ENCODE measurements at regions not wholly inside any gene's neighbourhood (a gene's known extent, or its start where the extent isn't known, plus 50 kb on each side); places are given as distances from the start of the nearest gene placed in this dataset.

DNA sequence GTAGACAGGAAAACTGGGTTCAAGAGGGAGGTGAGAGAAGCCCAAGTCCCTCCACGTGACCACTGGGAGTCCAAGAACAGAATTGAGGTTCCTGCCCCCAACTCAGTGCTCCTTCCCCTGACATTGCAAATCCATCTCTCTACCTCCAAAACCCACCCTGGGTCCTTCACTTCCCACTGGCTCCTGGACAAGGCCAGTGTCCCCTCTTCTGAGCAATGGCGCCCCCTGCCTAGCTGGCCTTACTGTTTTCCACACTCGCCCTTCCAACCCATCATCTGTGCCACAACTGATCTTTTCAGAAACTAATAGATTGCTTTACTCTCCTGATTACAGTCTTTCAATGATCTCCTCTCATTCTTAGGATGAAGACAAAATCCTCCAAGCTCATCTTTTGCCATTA is 200.3 kb downstream of the ANKRD60 start:
- no peaks in the 10 kb centered on the region for H3K9me3 ChIP-seq
- peak; percentile 55 for DNase-seq
- H3K27ac ChIP-seq = no peak overlapping the region
- no peak for TF ChIP-seq CTCF (IDR thresholded peaks at IDR 0.05)
- no peaks in the 10 kb centered on the region for H3K27me3 ChIP-seq
- H3K36me3 ChIP-seq = no peaks in the 10 kb centered on the region
- no peak overlapping the region for H3K4me3 ChIP-seq
- H3K9ac ChIP-seq (ENCODE audit: low read depth in 2 of 2, low read length in 2 of 2) = no peak overlapping the region
- H3K4me1 ChIP-seq = no peaks in the 10 kb centered on the region
- intact Hi-C loops (cut with DNase I) = no loop called here

- no peak overlapping the region for H3K4me3 ChIP-seq
- no peaks in the 10 kb centered on the region for H3K9me3 ChIP-seq
- H3K4me1 ChIP-seq = no peaks in the 10 kb centered on the region
- no peak for DNase-seq
- H3K27me3 ChIP-seq = no peaks in the 10 kb centered on the region
- no peaks in the 10 kb centered on the region for H3K36me3 ChIP-seq
- H3K9ac ChIP-seq (ENCODE audit: low read depth in 2 of 2, low read length in 2 of 2) = no peak overlapping the region
- TF ChIP-seq CTCF (IDR thresholded peaks at IDR 0.05) = no peak
- intact Hi-C loops (cut with DNase I) = no loop called here
- H3K27ac ChIP-seq = no peak overlapping the region
Observed at GRCh38 chr20:58026361-58026760, 202.1 kb downstream of the ANKRD60 start.

DNA sequence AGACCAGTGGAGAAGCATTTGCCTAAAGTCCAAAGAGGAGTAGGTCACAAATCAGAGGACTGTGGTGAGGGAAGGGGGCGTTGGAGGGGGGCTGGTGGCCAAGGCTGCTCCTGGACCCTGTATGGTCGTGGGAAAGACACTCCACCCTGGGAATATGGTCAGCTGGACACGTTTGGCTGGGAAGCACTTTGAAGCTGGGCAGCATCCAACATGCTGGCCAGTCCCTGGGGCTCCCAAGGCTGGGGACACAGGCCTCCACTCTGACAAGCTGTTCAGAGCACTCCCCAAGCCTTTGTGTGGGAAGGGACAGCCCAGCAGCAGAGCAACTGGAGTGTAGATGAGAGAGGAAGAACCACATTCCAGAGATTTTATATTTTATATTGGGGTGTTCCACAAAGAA is 203.2 kb downstream of the ANKRD60 start:
- no peak for TF ChIP-seq CTCF (IDR thresholded peaks at IDR 0.05)
- no peak overlapping the region for H3K27ac ChIP-seq

DNA sequence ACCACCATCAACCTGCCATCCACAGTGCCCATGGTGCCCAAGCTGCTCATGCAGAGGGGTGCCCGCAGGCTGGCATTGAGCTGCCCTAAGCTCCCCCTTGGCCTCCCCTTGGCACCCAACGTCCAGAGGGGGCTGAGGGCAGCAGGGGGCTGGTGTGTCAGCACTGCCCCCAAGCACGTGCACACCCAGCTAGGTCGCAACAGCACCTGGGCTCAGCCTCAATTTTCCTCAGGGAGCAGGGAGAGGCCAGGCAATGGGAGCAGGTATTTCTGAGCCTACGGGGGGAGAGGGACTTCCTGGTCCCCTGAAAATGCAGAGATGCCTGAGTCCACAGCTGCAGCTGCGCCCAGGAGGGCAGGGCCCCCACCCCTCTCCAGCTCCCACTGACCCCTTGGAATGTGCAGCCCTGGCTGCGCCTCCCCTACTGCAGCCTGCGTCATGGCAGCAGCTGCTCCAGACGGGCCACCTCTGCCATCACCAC is 204.2 kb downstream of the ANKRD60 start:
- peak overlapping the region in 1 of 2 donors; percentile 12 for H3K9ac ChIP-seq (ENCODE audit: low read depth in 2 of 2, low read length in 2 of 2)
- intact Hi-C loops (cut with DNase I) = no loop called here
- H3K4me3 ChIP-seq = no peak overlapping the region
- no peak for TF ChIP-seq CTCF (IDR thresholded peaks at IDR 0.05)
- no peaks in the 10 kb centered on the region for H3K4me1 ChIP-seq
- no peaks in the 10 kb centered on the region for H3K9me3 ChIP-seq
- H3K27me3 ChIP-seq = no peaks in the 10 kb centered on the region
- H3K36me3 ChIP-seq = no peaks in the 10 kb centered on the region
- DNase-seq = peak; percentile 14
- H3K27ac ChIP-seq = no peak overlapping the region

More for the DNA sequence above, 203.2 kb downstream of the ANKRD60 start:
- no peaks in the 10 kb centered on the region for H3K36me3 ChIP-seq
- H3K27me3 ChIP-seq = no peaks in the 10 kb centered on the region
- no peaks in the 10 kb centered on the region for H3K4me1 ChIP-seq
- no peak overlapping the region for H3K9ac ChIP-seq (ENCODE audit: low read depth in 2 of 2, low read length in 2 of 2)
- intact Hi-C loops (cut with DNase I) = no loop called here
- DNase-seq = peak; percentile 9
- no peaks in the 10 kb centered on the region for H3K9me3 ChIP-seq
- H3K4me3 ChIP-seq = no peak overlapping the region

DNA sequence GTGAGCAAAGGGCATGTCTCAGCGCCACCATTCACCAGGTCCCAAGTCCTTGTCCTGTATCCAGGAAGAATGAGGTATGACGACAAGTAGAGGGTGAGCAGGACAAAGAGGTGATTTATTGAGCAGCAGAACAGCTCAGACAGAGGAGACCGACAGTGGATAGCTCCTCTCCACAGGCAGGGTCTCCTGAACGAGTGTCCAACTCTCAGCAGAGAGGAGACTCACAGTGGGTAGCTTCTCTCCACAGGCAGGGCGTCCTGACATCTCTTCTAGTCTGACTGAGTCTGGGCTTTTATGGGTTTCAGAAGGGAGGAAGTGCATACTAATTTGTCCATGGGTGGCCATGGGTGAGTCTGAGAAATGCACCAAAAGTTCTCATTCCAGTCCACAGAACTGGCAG is 204.7 kb downstream of the ANKRD60 start:
- no peak for TF ChIP-seq CTCF (IDR thresholded peaks at IDR 0.05)
- no peaks in the 10 kb centered on the region for H3K4me1 ChIP-seq
- no peak overlapping the region for H3K9ac ChIP-seq (ENCODE audit: low read depth in 2 of 2, low read length in 2 of 2)
- H3K36me3 ChIP-seq = no peaks in the 10 kb centered on the region
- intact Hi-C loops (cut with DNase I) = no loop called here
- no peaks in the 10 kb centered on the region for H3K27me3 ChIP-seq
- no peak for DNase-seq
- H3K9me3 ChIP-seq = no peaks in the 10 kb centered on the region
- H3K4me3 ChIP-seq = no peak overlapping the region
- H3K27ac ChIP-seq = no peak overlapping the region

DNA sequence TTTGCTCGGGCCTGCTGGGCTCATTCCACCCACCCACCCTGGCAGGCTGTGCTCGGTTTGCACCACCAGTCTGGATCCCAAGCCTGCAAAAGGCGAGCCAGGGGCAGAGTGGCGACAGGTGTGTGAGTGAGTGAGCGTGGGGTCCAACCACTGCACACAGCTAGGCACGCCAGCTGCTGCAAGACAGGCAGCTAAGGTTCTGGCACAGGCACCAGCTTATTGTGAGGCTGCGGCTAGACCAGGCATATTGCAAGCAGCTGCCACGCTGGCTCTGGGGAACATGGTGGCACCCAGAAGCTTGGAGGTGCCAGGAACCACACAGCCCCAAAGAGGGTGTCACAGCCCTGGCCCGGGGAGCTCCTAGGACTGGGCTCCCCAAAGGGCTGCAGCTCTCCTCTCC is 205.1 kb downstream of the ANKRD60 start:
- DNase-seq = no peak
- no peaks in the 10 kb centered on the region for H3K36me3 ChIP-seq
- no peak overlapping the region for H3K9ac ChIP-seq (ENCODE audit: low read depth in 2 of 2, low read length in 2 of 2)
- no peak for TF ChIP-seq CTCF (IDR thresholded peaks at IDR 0.05)
- intact Hi-C loops (cut with DNase I) = no loop called here
- no peak overlapping the region for H3K27ac ChIP-seq
- H3K27me3 ChIP-seq = no peaks in the 10 kb centered on the region
- H3K4me1 ChIP-seq = no peaks in the 10 kb centered on the region
- H3K4me3 ChIP-seq = no peak overlapping the region
- H3K9me3 ChIP-seq = no peaks in the 10 kb centered on the region
